A673 (cell line): ENCODE measurements at regions not wholly inside any gene's neighbourhood (a gene's known extent, or its start where the extent isn't known, plus 50 kb on each side); places are given as distances from the start of the nearest gene placed in this dataset.

Source experiments
- BruUV-seq: library from RNA; stranded (reverse); fragments of 400-500 nt; replicated peaks from 2 replicates; lab custom pipeline; 2021; lab: Mats Ljungman, UMichigan
- CTCF ChIA-PET: fragments of 300-600 bp; sonication (Branson Sonifier 250); formaldehyde crosslinking; loops from one replicate; lab custom pipeline; 2022; ENCODE audit warnings: antibody characterized with exemption; lab: Charles Lee
- POLR2A ChIA-PET: fragments of 300-600 bp; sonication (Branson Sonifier 250); formaldehyde crosslinking; loops from one replicate; lab custom pipeline; 2022; ENCODE audit warnings: antibody characterized with exemption; ENCODE audit not compliant: low non-redundant PET; lab: Charles Lee
- DNase-seq: peaks from one replicate; pipeline ENCODE4 v3.0.0-alpha.2; 2015; ENCODE audit warnings: low spot score
- H3K27ac ChIP-seq: fragments of 200-600 bp; sonication (generic); 2 replicates; pipeline ENCODE4 v1.5.1; 2016; ENCODE audit warnings: mixed run types, low read depth, mild to moderate bottlenecking, mixed read lengths, antibody characterized with exemption, low read length; ENCODE audit not compliant: poor library complexity, severe bottlenecking
- H3K27me3 ChIP-seq: fragments of 200-600 bp; sonication (generic); replicated peaks from 2 replicates; pipeline ENCODE4 v1.6.1; 2017; ENCODE audit warnings: mixed run types, low read depth, mild to moderate bottlenecking, mixed read lengths, antibody characterized with exemption, low read length; ENCODE audit not compliant: insufficient read depth, poor library complexity
- H3K36me3 ChIP-seq: fragments of 200-600 bp; sonication (generic); 2 replicates; pipeline ENCODE4 v1.6.1; 2016; ENCODE audit warnings: mixed run types, mild to moderate bottlenecking, mixed read lengths, antibody characterized with exemption, low read length; ENCODE audit not compliant: insufficient read depth, poor library complexity, severe bottlenecking
- H3K4me1 ChIP-seq: fragments of 200-600 bp; sonication (generic); 2 replicates; pipeline ENCODE4 v1.6.1; 2017; ENCODE audit warnings: mixed run types, mild to moderate bottlenecking, mixed read lengths, antibody characterized with exemption, low read length; ENCODE audit not compliant: insufficient read depth, poor library complexity, severe bottlenecking
- H3K4me3 ChIP-seq: fragments of 200-600 bp; sonication (generic); 2 replicates; pipeline ENCODE4 v1.5.1; 2016; ENCODE audit warnings: low read depth, mixed run types, mild to moderate bottlenecking, mixed read lengths, low read length; ENCODE audit not compliant: poor library complexity, severe bottlenecking
- H3K9me3 ChIP-seq: fragments of 200-600 bp; sonication (generic); 2 replicates; pipeline ENCODE4 v1.6.1; 2016; ENCODE audit warnings: mixed run types, low read depth, mild to moderate bottlenecking, mixed read lengths, antibody characterized with exemption, low read length; ENCODE audit not compliant: poor library complexity, severe bottlenecking
- CTCF ChIP-seq: fragments of 300-800, 200-600 bp; sonication (generic); conservative IDR thresholded peaks from 2 replicates; pipeline ENCODE4 v1.5.1; 2017; ENCODE audit warnings: low read depth, mild to moderate bottlenecking, antibody characterized with exemption, low read length, moderate library complexity, mixed read lengths
- EZH2 ChIP-seq: fragments of 200-600 bp; sonication (generic); IDR thresholded peaks from 2 replicates; pipeline ENCODE4 v1.6.1; 2017; ENCODE audit warnings: borderline replicate concordance, low read depth, mild to moderate bottlenecking, mixed read lengths, antibody characterized with exemption, low read length; ENCODE audit not compliant: poor library complexity, severe bottlenecking
- intact Hi-C: fragments of 100-400 bp; cut with micrococcal nuclease; formaldehyde crosslinking; loops from one replicate; pipeline ENCODE4 v1.10.0; 2022; ENCODE audit not compliant: unreplicated experiment

- no peaks in the 10 kb centered on the region for H3K36me3 ChIP-seq
- H3K27me3 ChIP-seq: no peaks in the 10 kb centered on the region
- no peak for DNase-seq
- intact Hi-C loops: no loop called here
- no peak overlapping the region for H3K27ac ChIP-seq
- H3K9me3 ChIP-seq: no peaks in the 10 kb centered on the region
- peaks cover 8% of the 10 kb centered on the region for H3K4me1 ChIP-seq
- H3K4me3 ChIP-seq: no peak overlapping the region
- ChIA-PET CTCF (no interaction called here), POLR2A (no interaction called here)
- BruUV-seq: no TSS peak
- TF ChIP-seq EZH2 (no peak), CTCF (no peak)
Measured at GRCh38 chr2:64196963-64197362, 52.7 kb upstream of the PELI1 start.

- Histone ChIP-seq H3K9me3 (no peaks in the 10 kb centered on the region), H3K27me3 (no peaks in the 10 kb centered on the region), H3K4me1 (peaks cover 26% of the 10 kb centered on the region), H3K36me3 (no peaks in the 10 kb centered on the region), H3K27ac (no peak overlapping the region), H3K4me3 (no peak overlapping the region)
- ChIA-PET POLR2A (no interaction called here), CTCF (interaction anchor here (0.7 kb wide), 1 partner anchor 57 kb away, joined by 3 read pairs; no protein-coding TSS in a partner anchor)
- TF ChIP-seq EZH2 (no peak), CTCF (no peak)
- DNase-seq: no peak
- intact Hi-C loops: no loop called here
- BruUV-seq: no TSS peak
Measured at GRCh38 chr2:64201151-64201550, 56.9 kb upstream of the PELI1 start.

- BruUV-seq: no TSS peak
- POLR2A ChIA-PET: no interaction called here
- CTCF ChIA-PET: no interaction called here
- intact Hi-C loops: no loop called here
- Histone ChIP-seq H3K4me1 (peaks cover 26% of the 10 kb centered on the region), H3K9me3 (no peaks in the 10 kb centered on the region), H3K27me3 (no peaks in the 10 kb centered on the region), H3K27ac (no peak overlapping the region), H3K36me3 (no peaks in the 10 kb centered on the region), H3K4me3 (no peak overlapping the region)
- no peak for DNase-seq
- TF ChIP-seq EZH2 (no peak), CTCF (no peak)
Measured at GRCh38 chr2:64202206-64202845, 58.1 kb upstream of the PELI1 start.
